HEK293 (cell line): ENCODE measurements at regions not wholly inside any gene's neighbourhood (a gene's known extent, or its start where the extent isn't known, plus 50 kb on each side); places are given as distances from the start of the nearest gene placed in this dataset.

ENCODE experiments used
- CTCF ChIA-PET: fragments of 350-600 bp; formaldehyde crosslinking; extraction: SDS; loops from one replicate; lab custom pipeline; 2021; ENCODE audit warnings: antibody characterized with exemption; lab: Yijun Ruan, JAX
- POLR2A ChIA-PET: fragments of 300-600 bp; formaldehyde crosslinking; extraction: SDS; loops from one replicate; lab custom pipeline; 2020; ENCODE audit warnings: antibody characterized with exemption, inconsistent platforms; lab: Yijun Ruan, JAX
- H3K27ac ChIP-seq: fragments of 200-500 bp; sonication (Bioruptor generic); 2 replicates; pipeline ENCODE4 v1.5.1; 2014; ENCODE audit warnings: low read depth, low read length, control low read depth, inconsistent platforms; ENCODE audit errors: extremely low read depth
- H3K36me3 ChIP-seq, 2 experiments: fragments of 200-500 bp in 1 of 2; sonication (Bioruptor generic) in 1 of 2; 1 replicate in 1 of 2; 2 replicates in 1 of 2; pipeline ENCODE4 v1.5.1; 2014 to 2017; ENCODE audit warnings: inconsistent platforms in 2 of 2, low read length in 2 of 2; ENCODE audit not compliant: control insufficient read depth in 2 of 2, insufficient read depth in 1 of 2
- H3K4me1 ChIP-seq: fragments of 200-500 bp; sonication (Bioruptor generic); 2 replicates; pipeline ENCODE4 v1.5.1; 2014; ENCODE audit warnings: mild to moderate bottlenecking, low read length, inconsistent platforms; ENCODE audit not compliant: control insufficient read depth, insufficient read depth
- H3K4me3 ChIP-seq: 2 replicates; pipeline ENCODE4 v1.5.1; 2011; ENCODE audit warnings: low read depth, mild to moderate bottlenecking, control low read depth, low read length, moderate library complexity
- H3K9me3 ChIP-seq: fragments of 200-500 bp; sonication (Bioruptor generic); 2 replicates; pipeline ENCODE4 v1.5.1; 2014; ENCODE audit warnings: low read depth, low read length, inconsistent platforms; ENCODE audit not compliant: control insufficient read depth, insufficient read depth
- EGR2 ChIP-seq: fragments of 450-650 bp; formaldehyde crosslinking; IDR thresholded peaks from 2 replicates; pipeline ENCODE4 v1.5.1; 2016; ENCODE audit warnings: low read depth, missing biosample characterization, missing genetic modification characterization
- GFI1B ChIP-seq: fragments of 450-650 bp; formaldehyde crosslinking; IDR thresholded peaks from 2 replicates; pipeline ENCODE4 v1.5.1; 2016; ENCODE audit warnings: missing biosample characterization, missing genetic modification characterization
- MYNN ChIP-seq: fragments of 450-650 bp; formaldehyde crosslinking; IDR thresholded peaks from 2 replicates; pipeline ENCODE4 v1.5.1; 2016; ENCODE audit warnings: missing biosample characterization, missing genetic modification characterization, borderline replicate concordance
- REPIN1 ChIP-seq: fragments of 450-650 bp; formaldehyde crosslinking; IDR thresholded peaks from 2 replicates; pipeline ENCODE4 v1.5.1; 2017; ENCODE audit warnings: missing biosample characterization, missing genetic modification characterization, low read depth
- TCF7L2 ChIP-seq: IDR thresholded peaks from 2 replicates; pipeline ENCODE4 v1.6.1; 2011; ENCODE audit warnings: low read depth, mild to moderate bottlenecking, inconsistent platforms, low read length, moderate library complexity, borderline replicate concordance
- ZFP3 ChIP-seq: fragments of 450-650 bp; formaldehyde crosslinking; IDR thresholded peaks from 2 replicates; pipeline ENCODE4 v1.5.1; 2016; ENCODE audit warnings: low read depth, missing biosample characterization, missing genetic modification characterization
- ZNF114 ChIP-seq: fragments of 450-650 bp; formaldehyde crosslinking; IDR thresholded peaks from 2 replicates; pipeline ENCODE4 v1.5.0; 2017; ENCODE audit warnings: missing biosample characterization, missing genetic modification characterization
- ZNF184 ChIP-seq: fragments of 450-650 bp; IDR thresholded peaks from 2 replicates; pipeline ENCODE4 v1.5.1; 2018; ENCODE audit warnings: missing biosample characterization, mild to moderate bottlenecking, missing genetic modification characterization
- ZNF302 ChIP-seq: fragments of 450-650 bp; formaldehyde crosslinking; IDR thresholded peaks from 2 replicates; pipeline ENCODE4 v1.5.1; 2016; ENCODE audit warnings: missing biosample characterization, missing genetic modification characterization, low read depth
- ZNF391 ChIP-seq: fragments of 450-650 bp; formaldehyde crosslinking; IDR thresholded peaks from 2 replicates; pipeline ENCODE4 v1.5.1; 2016; ENCODE audit warnings: low read depth, missing biosample characterization, missing genetic modification characterization, borderline replicate concordance
- ZNF416 ChIP-seq: fragments of 450-650 bp; formaldehyde crosslinking; IDR thresholded peaks from 2 replicates; pipeline ENCODE4 v1.5.1; 2016; ENCODE audit warnings: missing biosample characterization, missing genetic modification characterization
- ZNF510 ChIP-seq: fragments of 450-650 bp; formaldehyde crosslinking; IDR thresholded peaks from 2 replicates; pipeline ENCODE4 v1.5.1; 2018; ENCODE audit warnings: mild to moderate bottlenecking, missing genetic modification characterization, missing biosample characterization; ENCODE audit not compliant: insufficient replicate concordance
- ZNF530 ChIP-seq: fragments of 450-650 bp; formaldehyde crosslinking; IDR thresholded peaks from 2 replicates; pipeline ENCODE4 v1.5.1; 2016; ENCODE audit warnings: low read depth, missing biosample characterization, missing genetic modification characterization
- ZNF544 ChIP-seq: fragments of 450-650 bp; formaldehyde crosslinking; IDR thresholded peaks from 2 replicates; pipeline ENCODE4 v1.5.0; 2017; ENCODE audit warnings: missing biosample characterization, missing genetic modification characterization
- ZNF600 ChIP-seq: fragments of 450-650 bp; formaldehyde crosslinking; IDR thresholded peaks from 2 replicates; pipeline ENCODE4 v1.5.1; 2016; ENCODE audit warnings: missing biosample characterization, missing genetic modification characterization
- ZNF623 ChIP-seq: fragments of 450-650 bp; formaldehyde crosslinking; IDR thresholded peaks from 2 replicates; pipeline ENCODE4 v1.5.1; 2016; ENCODE audit warnings: missing biosample characterization, missing genetic modification characterization
- ZNF768 ChIP-seq: fragments of 450-650 bp; formaldehyde crosslinking; IDR thresholded peaks from 2 replicates; pipeline ENCODE4 v1.5.1; 2018; ENCODE audit warnings: missing biosample characterization, mild to moderate bottlenecking, missing genetic modification characterization
- TF ChIP-seq, protein P1 (sequence below): fragments of 450-650 bp; IDR thresholded peaks from 2 replicates; pipeline ENCODE4 v1.5.1; 2018; ENCODE audit warnings: missing biosample characterization, mild to moderate bottlenecking, missing genetic modification characterization
- TF ChIP-seq, protein P2 (sequence below): fragments of 450-650 bp; formaldehyde crosslinking; conservative IDR thresholded peaks from 2 replicates; pipeline ENCODE4 v1.5.1; 2016; ENCODE audit warnings: low read depth, missing biosample characterization, missing genetic modification characterization
- TF ChIP-seq, protein P3 (sequence below): fragments of 450-650 bp; formaldehyde crosslinking; IDR thresholded peaks from 2 replicates; pipeline ENCODE4 v1.5.1; 2016; ENCODE audit warnings: missing biosample characterization, missing genetic modification characterization
- TF ChIP-seq, protein P4 (sequence below): fragments of 450-650 bp; formaldehyde crosslinking; IDR thresholded peaks from 2 replicates; pipeline ENCODE4 v1.5.1; 2016; ENCODE audit warnings: missing biosample characterization, missing genetic modification characterization, borderline replicate concordance

DNA sequence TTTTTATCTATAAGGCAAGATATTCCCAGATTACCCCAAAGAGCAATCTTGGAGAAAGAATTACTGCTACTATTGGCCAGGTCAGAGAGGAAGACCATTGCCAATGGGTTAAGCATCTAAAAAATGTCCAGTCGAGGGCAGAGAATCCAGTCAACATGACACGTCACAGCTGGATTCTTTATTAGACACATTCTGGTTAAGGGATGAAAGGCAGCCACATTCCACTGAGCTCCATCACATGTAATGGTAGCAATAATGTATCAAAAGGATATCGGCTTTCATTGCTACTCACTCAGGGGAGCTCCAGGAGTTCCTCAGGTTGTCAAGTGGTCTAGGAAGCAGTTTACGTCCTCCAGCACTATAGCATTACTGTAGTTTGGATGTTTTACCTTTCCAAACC lies 421.1 kb downstream of the PLOD2 start (continued):
- TF ChIP-seq, protein P1, sequence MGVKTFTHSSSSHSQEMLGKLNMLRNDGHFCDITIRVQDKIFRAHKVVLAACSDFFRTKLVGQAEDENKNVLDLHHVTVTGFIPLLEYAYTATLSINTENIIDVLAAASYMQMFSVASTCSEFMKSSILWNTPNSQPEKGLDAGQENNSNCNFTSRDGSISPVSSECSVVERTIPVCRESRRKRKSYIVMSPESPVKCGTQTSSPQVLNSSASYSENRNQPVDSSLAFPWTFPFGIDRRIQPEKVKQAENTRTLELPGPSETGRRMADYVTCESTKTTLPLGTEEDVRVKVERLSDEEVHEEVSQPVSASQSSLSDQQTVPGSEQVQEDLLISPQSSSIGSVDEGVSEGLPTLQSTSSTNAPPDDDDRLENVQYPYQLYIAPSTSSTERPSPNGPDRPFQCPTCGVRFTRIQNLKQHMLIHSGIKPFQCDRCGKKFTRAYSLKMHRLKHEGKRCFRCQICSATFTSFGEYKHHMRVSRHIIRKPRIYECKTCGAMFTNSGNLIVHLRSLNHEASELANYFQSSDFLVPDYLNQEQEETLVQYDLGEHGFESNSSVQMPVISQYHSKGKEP (tag by site-specific recombination): no peak
- TF ChIP-seq ZNF302 (tag by site-specific recombination): no peak
- TF ChIP-seq ZNF184 (tag by site-specific recombination): no peak
- TF ChIP-seq ZNF544: no peak

DNA sequence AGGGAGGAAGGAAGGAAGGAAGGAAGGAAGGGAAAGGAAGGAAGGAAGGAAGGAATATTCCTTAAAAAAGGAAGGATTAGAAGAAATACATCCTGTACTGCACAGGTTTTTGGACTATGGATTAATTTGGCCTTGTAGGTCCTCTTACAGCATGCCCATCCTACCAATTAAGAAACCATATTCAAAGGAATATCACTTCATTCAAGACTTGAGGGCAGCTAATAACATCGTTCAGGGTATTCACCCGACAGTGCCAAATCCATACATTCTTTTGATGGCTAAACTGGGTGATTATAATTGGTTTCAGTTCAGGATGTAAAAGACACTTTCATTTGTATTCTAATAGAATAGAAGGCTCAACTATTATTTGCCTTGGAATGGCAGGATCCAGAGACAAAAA lies 410.3 kb downstream of the PLOD2 start:
- ChIA-PET CTCF (no interaction called here), POLR2A (no interaction called here)
- no peak for TF ChIP-seq ZNF544
- no peak for TF ChIP-seq ZNF114 (tag by site-specific recombination)
- TF ChIP-seq MYNN (tag by site-specific recombination): no peak
- TF ChIP-seq ZNF416 (tag by site-specific recombination): no peak
- TF ChIP-seq, protein P2, sequence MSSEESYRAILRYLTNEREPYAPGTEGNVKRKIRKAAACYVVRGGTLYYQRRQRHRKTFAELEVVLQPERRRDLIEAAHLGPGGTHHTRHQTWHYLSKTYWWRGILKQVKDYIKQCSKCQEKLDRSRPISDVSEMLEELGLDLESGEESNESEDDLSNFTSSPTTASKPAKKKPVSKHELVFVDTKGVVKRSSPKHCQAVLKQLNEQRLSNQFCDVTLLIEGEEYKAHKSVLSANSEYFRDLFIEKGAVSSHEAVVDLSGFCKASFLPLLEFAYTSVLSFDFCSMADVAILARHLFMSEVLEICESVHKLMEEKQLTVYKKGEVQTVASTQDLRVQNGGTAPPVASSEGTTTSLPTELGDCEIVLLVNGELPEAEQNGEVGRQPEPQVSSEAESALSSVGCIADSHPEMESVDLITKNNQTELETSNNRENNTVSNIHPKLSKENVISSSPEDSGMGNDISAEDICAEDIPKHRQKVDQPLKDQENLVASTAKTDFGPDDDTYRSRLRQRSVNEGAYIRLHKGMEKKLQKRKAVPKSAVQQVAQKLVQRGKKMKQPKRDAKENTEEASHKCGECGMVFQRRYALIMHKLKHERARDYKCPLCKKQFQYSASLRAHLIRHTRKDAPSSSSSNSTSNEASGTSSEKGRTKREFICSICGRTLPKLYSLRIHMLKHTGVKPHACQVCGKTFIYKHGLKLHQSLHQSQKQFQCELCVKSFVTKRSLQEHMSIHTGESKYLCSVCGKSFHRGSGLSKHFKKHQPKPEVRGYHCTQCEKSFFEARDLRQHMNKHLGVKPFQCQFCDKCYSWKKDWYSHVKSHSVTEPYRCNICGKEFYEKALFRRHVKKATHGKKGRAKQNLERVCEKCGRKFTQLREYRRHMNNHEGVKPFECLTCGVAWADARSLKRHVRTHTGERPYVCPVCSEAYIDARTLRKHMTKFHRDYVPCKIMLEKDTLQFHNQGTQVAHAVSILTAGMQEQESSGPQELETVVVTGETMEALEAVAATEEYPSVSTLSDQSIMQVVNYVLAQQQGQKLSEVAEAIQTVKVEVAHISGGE (tag by site-specific recombination): no peak
- no peak for TF ChIP-seq TCF7L2
- TF ChIP-seq ZNF391 (tag by site-specific recombination): no peak
- TF ChIP-seq ZNF600 (tag by site-specific recombination): no peak
- no peak for TF ChIP-seq ZNF623 (tag by site-specific recombination)
- TF ChIP-seq ZFP3 (tag by site-specific recombination): no peak
- TF ChIP-seq EGR2 (tag by site-specific recombination): no peak
- TF ChIP-seq, protein P3, sequence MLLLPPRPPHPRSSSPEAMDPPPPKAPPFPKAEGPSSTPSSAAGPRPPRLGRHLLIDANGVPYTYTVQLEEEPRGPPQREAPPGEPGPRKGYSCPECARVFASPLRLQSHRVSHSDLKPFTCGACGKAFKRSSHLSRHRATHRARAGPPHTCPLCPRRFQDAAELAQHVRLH (tag by site-specific recombination): no peak
- TF ChIP-seq REPIN1 (tag by site-specific recombination): no peak
- TF ChIP-seq, protein P4, sequence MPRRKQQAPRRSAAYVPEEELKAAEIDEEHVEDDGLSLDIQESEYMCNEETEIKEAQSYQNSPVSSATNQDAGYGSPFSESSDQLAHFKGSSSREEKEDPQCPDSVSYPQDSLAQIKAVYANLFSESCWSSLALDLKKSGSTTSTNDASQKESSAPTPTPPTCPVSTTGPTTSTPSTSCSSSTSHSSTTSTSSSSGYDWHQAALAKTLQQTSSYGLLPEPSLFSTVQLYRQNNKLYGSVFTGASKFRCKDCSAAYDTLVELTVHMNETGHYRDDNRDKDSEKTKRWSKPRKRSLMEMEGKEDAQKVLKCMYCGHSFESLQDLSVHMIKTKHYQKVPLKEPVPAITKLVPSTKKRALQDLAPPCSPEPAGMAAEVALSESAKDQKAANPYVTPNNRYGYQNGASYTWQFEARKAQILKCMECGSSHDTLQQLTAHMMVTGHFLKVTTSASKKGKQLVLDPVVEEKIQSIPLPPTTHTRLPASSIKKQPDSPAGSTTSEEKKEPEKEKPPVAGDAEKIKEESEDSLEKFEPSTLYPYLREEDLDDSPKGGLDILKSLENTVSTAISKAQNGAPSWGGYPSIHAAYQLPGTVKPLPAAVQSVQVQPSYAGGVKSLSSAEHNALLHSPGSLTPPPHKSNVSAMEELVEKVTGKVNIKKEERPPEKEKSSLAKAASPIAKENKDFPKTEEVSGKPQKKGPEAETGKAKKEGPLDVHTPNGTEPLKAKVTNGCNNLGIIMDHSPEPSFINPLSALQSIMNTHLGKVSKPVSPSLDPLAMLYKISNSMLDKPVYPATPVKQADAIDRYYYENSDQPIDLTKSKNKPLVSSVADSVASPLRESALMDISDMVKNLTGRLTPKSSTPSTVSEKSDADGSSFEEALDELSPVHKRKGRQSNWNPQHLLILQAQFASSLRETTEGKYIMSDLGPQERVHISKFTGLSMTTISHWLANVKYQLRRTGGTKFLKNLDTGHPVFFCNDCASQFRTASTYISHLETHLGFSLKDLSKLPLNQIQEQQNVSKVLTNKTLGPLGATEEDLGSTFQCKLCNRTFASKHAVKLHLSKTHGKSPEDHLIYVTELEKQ: no peak
- TF ChIP-seq ZNF530: no peak
- no peak for TF ChIP-seq ZNF768
- no peak for TF ChIP-seq ZNF510 (tag by site-specific recombination)
- TF ChIP-seq GFI1B (tag by site-specific recombination): no peak
- Histone ChIP-seq H3K9me3 (no peaks in the 10 kb centered on the region), H3K4me1 (no peaks in the 10 kb centered on the region), H3K36me3 (no peaks in the 10 kb centered on the region), H3K27ac (no peak overlapping the region), H3K4me3 (no peak overlapping the region)
